ENCODE measurements at regions not wholly inside any gene's neighbourhood (a gene's known extent, or its start where the extent isn't known, plus 50 kb on each side); places are given as distances from the start of the nearest gene placed in this dataset.
"Not testable (repeated sequence)": the region's sequence is repeated elsewhere in the genome, so short reads cannot be mapped to it uniquely, and the experiment has no call there.

GRCh38 chr7:65071854-65072431, 65.5 kb upstream of the ERV3-1 start:
- H3K4me3 ChIP-seq (ENCODE audit: low read depth, low read length, poor library complexity, severe bottlenecking); CTCF ChIA-PET: not testable (repeated sequence)

GRCh38 chr7:65069476-65069875, 63.0 kb upstream of the ERV3-1 start:
- H3K4me3 ChIP-seq (ENCODE audit: low read depth, low read length, poor library complexity, severe bottlenecking); intact Hi-C loops (cut with micrococcal nuclease; ENCODE audit: unreplicated experiment); H3K36me3 ChIP-seq (ENCODE audit: insufficient read depth, low read length, poor library complexity, severe bottlenecking); H3K27ac ChIP-seq (ENCODE audit: low read depth, low read length, poor library complexity, severe bottlenecking); DNase-seq (ENCODE audit: low spot score); POLR2A ChIA-PET (ENCODE audit: low non-redundant PET); CTCF ChIA-PET; H3K9me3 ChIP-seq (ENCODE audit: low read depth, low read length, poor library complexity, severe bottlenecking); H3K4me1 ChIP-seq (ENCODE audit: insufficient read depth, low read length, poor library complexity, severe bottlenecking); H3K27me3 ChIP-seq (replicated peaks; ENCODE audit: insufficient read depth, low read depth, low read length, poor library complexity); BruUV-seq (replicated peaks): not testable (repeated sequence)

More at GRCh38 chr7:65071854-65072431, 65.5 kb upstream of the ERV3-1 start:
- H3K9me3 ChIP-seq (ENCODE audit: low read depth, low read length, poor library complexity, severe bottlenecking); POLR2A ChIA-PET (ENCODE audit: low non-redundant PET); H3K27me3 ChIP-seq (replicated peaks; ENCODE audit: insufficient read depth, low read depth, low read length, poor library complexity); DNase-seq (ENCODE audit: low spot score); H3K4me1 ChIP-seq (ENCODE audit: insufficient read depth, low read length, poor library complexity, severe bottlenecking); H3K27ac ChIP-seq (ENCODE audit: low read depth, low read length, poor library complexity, severe bottlenecking); H3K36me3 ChIP-seq (ENCODE audit: insufficient read depth, low read length, poor library complexity, severe bottlenecking); BruUV-seq (replicated peaks); intact Hi-C loops (cut with micrococcal nuclease; ENCODE audit: unreplicated experiment): not testable (repeated sequence)

GRCh38 chr7:65062566-65062965, 56.1 kb upstream of the ERV3-1 start:
- DNase-seq (ENCODE audit: low spot score); H3K36me3 ChIP-seq (ENCODE audit: insufficient read depth, low read length, poor library complexity, severe bottlenecking); H3K4me3 ChIP-seq (ENCODE audit: low read depth, low read length, poor library complexity, severe bottlenecking); H3K4me1 ChIP-seq (ENCODE audit: insufficient read depth, low read length, poor library complexity, severe bottlenecking); H3K27ac ChIP-seq (ENCODE audit: low read depth, low read length, poor library complexity, severe bottlenecking); H3K27me3 ChIP-seq (replicated peaks; ENCODE audit: insufficient read depth, low read depth, low read length, poor library complexity); POLR2A ChIA-PET (ENCODE audit: low non-redundant PET); H3K9me3 ChIP-seq (ENCODE audit: low read depth, low read length, poor library complexity, severe bottlenecking); intact Hi-C loops (cut with micrococcal nuclease; ENCODE audit: unreplicated experiment); BruUV-seq (replicated peaks); CTCF ChIA-PET: not testable (repeated sequence)

- H3K27ac ChIP-seq (ENCODE audit: low read depth, low read length, poor library complexity, severe bottlenecking), result not testable (repeated sequence)
Measured at GRCh38 chr7:65059247-65059646, 52.8 kb upstream of the ERV3-1 start.

More at GRCh38 chr7:65059247-65059646, 52.8 kb upstream of the ERV3-1 start:
- H3K27me3 ChIP-seq (replicated peaks; ENCODE audit: insufficient read depth, low read depth, low read length, poor library complexity); DNase-seq (ENCODE audit: low spot score); BruUV-seq (replicated peaks); H3K36me3 ChIP-seq (ENCODE audit: insufficient read depth, low read length, poor library complexity, severe bottlenecking); POLR2A ChIA-PET (ENCODE audit: low non-redundant PET); H3K4me3 ChIP-seq (ENCODE audit: low read depth, low read length, poor library complexity, severe bottlenecking); H3K4me1 ChIP-seq (ENCODE audit: insufficient read depth, low read length, poor library complexity, severe bottlenecking); CTCF ChIA-PET; H3K9me3 ChIP-seq (ENCODE audit: low read depth, low read length, poor library complexity, severe bottlenecking); intact Hi-C loops (cut with micrococcal nuclease; ENCODE audit: unreplicated experiment): not testable (repeated sequence)

Data from A673 (cell line).